ENCODE measurements at regions not wholly inside any gene's neighbourhood (a gene's known extent, or its start where the extent isn't known, plus 50 kb on each side); places are given as distances from the start of the nearest gene placed in this dataset.

DNA sequence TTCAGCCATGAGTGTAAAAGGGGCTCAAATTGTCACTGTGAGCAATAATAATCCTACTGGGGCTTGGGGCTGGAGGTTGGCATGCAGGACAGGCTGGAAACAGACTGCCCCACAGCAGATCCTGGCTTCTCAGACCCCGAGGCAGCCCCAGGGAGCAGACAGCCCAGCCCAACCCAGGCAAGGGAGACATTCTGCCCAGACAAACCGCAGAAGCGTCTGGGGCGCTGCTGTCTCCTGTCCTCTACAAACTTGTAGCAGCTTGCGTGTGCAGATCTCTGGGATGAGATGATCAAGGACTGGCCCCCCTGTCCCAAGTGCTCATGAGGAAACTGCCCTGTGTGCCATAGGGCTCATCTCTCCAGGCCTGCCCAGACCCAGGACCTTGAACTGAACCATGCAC is 84.6 kb downstream of the MAFB start:
- TF ChIP-seq POLR2A (IDR thresholded peaks at IDR 0.05; ENCODE audit: low read depth, low read length): no peak
- TF ChIP-seq PAX5 (IDR thresholded peaks at IDR 0.05; ENCODE audit: insufficient read depth, low read length, severe bottlenecking): no peak
- no peak for TF ChIP-seq TAF1 (IDR thresholded peaks at IDR 0.05; ENCODE audit: low read depth, low read length)
- TF ChIP-seq SPI1 (IDR thresholded peaks at IDR 0.05; ENCODE audit: low read depth, low read length): no peak
- TF ChIP-seq POLR2AphosphoS5 (IDR thresholded peaks at IDR 0.05; ENCODE audit: low read depth, low read length): no peak
- TF ChIP-seq POU2F2 (IDR thresholded peaks at IDR 0.05; ENCODE audit: low read depth, low read length): no peak

Measured in GM12891 (cell line).